ENCODE measurements at regions not wholly inside any gene's neighbourhood (a gene's known extent, or its start where the extent isn't known, plus 50 kb on each side); places are given as distances from the start of the nearest gene placed in this dataset.

- Histone ChIP-seq H3K36me3 (ENCODE audit: insufficient read depth, low read length) (no peaks in the 10 kb centered on the region), H3K9me3 (ENCODE audit: low read length) (no peaks in the 10 kb centered on the region), H3K27ac (ENCODE audit: low read depth, low read length) (no peak overlapping the region), H3K4me3 (ENCODE audit: low read length) (no peak overlapping the region), H3K27me3 (ENCODE audit: insufficient read depth, low read length, poor library complexity, severe bottlenecking) (no peaks in the 10 kb centered on the region), H3K4me1 (ENCODE audit: insufficient read depth, low read length) (no peaks in the 10 kb centered on the region)
- ChIA-PET POLR2A (no interaction called here), CTCF (no interaction called here)
- no peaks in the 10 kb centered on the region for H3K4me1 Mint-ChIP-seq
- H3K9me3 Mint-ChIP-seq = no peaks in the 10 kb centered on the region
- no peak overlapping the region for H3K27ac Mint-ChIP-seq
- H3K4me3 Mint-ChIP-seq = no peak overlapping the region
- H3K36me3 Mint-ChIP-seq = no peaks in the 10 kb centered on the region
- peaks cover 3 to 12% of the 10 kb centered on the region in 2 donors for H3K27me3 Mint-ChIP-seq
- no peak for DNase-seq
These were observed 90.8 kb upstream of the OGFRL1 start for GRCh38 chr6:71197780-71198179.

GRCh38 chr6:71198908-71199307 lies 89.7 kb upstream of the OGFRL1 start:
- Mint-ChIP-seq H3K4me1 (no peaks in the 10 kb centered on the region), H3K4me3 (no peak overlapping the region), H3K27me3 (peaks cover 3 to 23% of the 10 kb centered on the region in 2 donors), H3K9me3 (no peaks in the 10 kb centered on the region), H3K27ac (peak overlapping the region in 1 of 8 donors; percentile 7), H3K36me3 (no peaks in the 10 kb centered on the region)
- ChIA-PET POLR2A (no interaction called here), CTCF (no interaction called here)
- Histone ChIP-seq H3K4me1 (ENCODE audit: insufficient read depth, low read length) (no peaks in the 10 kb centered on the region), H3K27ac (ENCODE audit: low read depth, low read length) (no peak overlapping the region), H3K4me3 (ENCODE audit: low read length) (no peak overlapping the region), H3K27me3 (ENCODE audit: insufficient read depth, low read length, poor library complexity, severe bottlenecking) (no peaks in the 10 kb centered on the region), H3K36me3 (ENCODE audit: insufficient read depth, low read length) (no peaks in the 10 kb centered on the region), H3K9me3 (ENCODE audit: low read length) (no peaks in the 10 kb centered on the region)
- DNase-seq = no peak

- peaks cover 4 to 30% of the 10 kb centered on the region in 2 donors for H3K27me3 Mint-ChIP-seq
- Histone ChIP-seq H3K27ac (ENCODE audit: low read depth, low read length) (no peak overlapping the region), H3K36me3 (ENCODE audit: insufficient read depth, low read length) (no peaks in the 10 kb centered on the region), H3K4me3 (ENCODE audit: low read length) (no peak overlapping the region), H3K4me1 (ENCODE audit: insufficient read depth, low read length) (no peaks in the 10 kb centered on the region), H3K27me3 (ENCODE audit: insufficient read depth, low read length, poor library complexity, severe bottlenecking) (no peaks in the 10 kb centered on the region), H3K9me3 (ENCODE audit: low read length) (no peaks in the 10 kb centered on the region)
- no peaks in the 10 kb centered on the region for H3K9me3 Mint-ChIP-seq
- H3K36me3 Mint-ChIP-seq = no peaks in the 10 kb centered on the region
- ChIA-PET POLR2A (no interaction called here), CTCF (no interaction called here)
- no peak overlapping the region for H3K27ac Mint-ChIP-seq
- H3K4me3 Mint-ChIP-seq = no peak overlapping the region
- H3K4me1 Mint-ChIP-seq = no peaks in the 10 kb centered on the region
- DNase-seq = no peak
These were observed 88.9 kb upstream of the OGFRL1 start for GRCh38 chr6:71199736-71200135.

- H3K4me3 Mint-ChIP-seq = no peak overlapping the region
- Histone ChIP-seq H3K27ac (ENCODE audit: low read depth, low read length) (no peak overlapping the region), H3K27me3 (ENCODE audit: insufficient read depth, low read length, poor library complexity, severe bottlenecking) (no peaks in the 10 kb centered on the region), H3K4me1 (ENCODE audit: insufficient read depth, low read length) (no peaks in the 10 kb centered on the region), H3K36me3 (ENCODE audit: insufficient read depth, low read length) (no peaks in the 10 kb centered on the region), H3K4me3 (ENCODE audit: low read length) (no peak overlapping the region), H3K9me3 (ENCODE audit: low read length) (no peaks in the 10 kb centered on the region)
- POLR2A ChIA-PET = no interaction called here
- CTCF ChIA-PET = no interaction called here
- H3K4me1 Mint-ChIP-seq = no peaks in the 10 kb centered on the region
- no peaks in the 10 kb centered on the region for H3K9me3 Mint-ChIP-seq
- DNase-seq = no peak
- H3K27me3 Mint-ChIP-seq = peaks cover 4 to 27% of the 10 kb centered on the region in 2 donors
- H3K27ac Mint-ChIP-seq = no peak overlapping the region
- no peaks in the 10 kb centered on the region for H3K36me3 Mint-ChIP-seq
These were observed 85.4 kb upstream of the OGFRL1 start for GRCh38 chr6:71203206-71203605.

GRCh38 chr6:71204741-71205140 lies 83.9 kb upstream of the OGFRL1 start:
- Mint-ChIP-seq H3K4me1 (no peaks in the 10 kb centered on the region), H3K36me3 (no peaks in the 10 kb centered on the region), H3K27ac (no peak overlapping the region), H3K9me3 (no peaks in the 10 kb centered on the region), H3K4me3 (no peak overlapping the region), H3K27me3 (peaks cover 3 to 24% of the 10 kb centered on the region in 2 donors)
- no peaks in the 10 kb centered on the region for H3K36me3 ChIP-seq (ENCODE audit: insufficient read depth, low read length)
- H3K9me3 ChIP-seq (ENCODE audit: low read length) = no peaks in the 10 kb centered on the region
- ChIA-PET POLR2A (no interaction called here), CTCF (no interaction called here)
- H3K4me1 ChIP-seq (ENCODE audit: insufficient read depth, low read length) = no peaks in the 10 kb centered on the region
- DNase-seq = no peak
- H3K27me3 ChIP-seq (ENCODE audit: insufficient read depth, low read length, poor library complexity, severe bottlenecking) = no peaks in the 10 kb centered on the region
- no peak overlapping the region for H3K27ac ChIP-seq (ENCODE audit: low read depth, low read length)
- H3K4me3 ChIP-seq (ENCODE audit: low read length) = no peak overlapping the region

GRCh38 chr6:71205336-71205956 lies 83.2 kb upstream of the OGFRL1 start:
- Mint-ChIP-seq H3K4me3 (no peak overlapping the region), H3K27ac (no peak overlapping the region), H3K9me3 (no peaks in the 10 kb centered on the region), H3K36me3 (no peaks in the 10 kb centered on the region), H3K4me1 (no peaks in the 10 kb centered on the region), H3K27me3 (peaks cover 3 to 24% of the 10 kb centered on the region in 2 donors)
- Histone ChIP-seq H3K27ac (ENCODE audit: low read depth, low read length) (no peak overlapping the region), H3K4me3 (ENCODE audit: low read length) (no peak overlapping the region), H3K36me3 (ENCODE audit: insufficient read depth, low read length) (no peaks in the 10 kb centered on the region), H3K9me3 (ENCODE audit: low read length) (no peaks in the 10 kb centered on the region), H3K4me1 (ENCODE audit: insufficient read depth, low read length) (no peaks in the 10 kb centered on the region), H3K27me3 (ENCODE audit: insufficient read depth, low read length, poor library complexity, severe bottlenecking) (no peaks in the 10 kb centered on the region)
- no peak for DNase-seq
- ChIA-PET CTCF (no interaction called here), POLR2A (no interaction called here)

- Mint-ChIP-seq H3K27ac (no peak overlapping the region), H3K27me3 (peaks cover 7 to 27% of the 10 kb centered on the region in 2 donors), H3K9me3 (no peaks in the 10 kb centered on the region), H3K36me3 (no peaks in the 10 kb centered on the region), H3K4me1 (no peaks in the 10 kb centered on the region), H3K4me3 (no peak overlapping the region)
- ChIA-PET POLR2A (no interaction called here), CTCF (no interaction called here)
- Histone ChIP-seq H3K4me1 (ENCODE audit: insufficient read depth, low read length) (no peaks in the 10 kb centered on the region), H3K9me3 (ENCODE audit: low read length) (no peaks in the 10 kb centered on the region), H3K4me3 (ENCODE audit: low read length) (no peak overlapping the region), H3K27ac (ENCODE audit: low read depth, low read length) (no peak overlapping the region), H3K36me3 (ENCODE audit: insufficient read depth, low read length) (no peaks in the 10 kb centered on the region), H3K27me3 (ENCODE audit: insufficient read depth, low read length, poor library complexity, severe bottlenecking) (no peaks in the 10 kb centered on the region)
- no peak for DNase-seq
These were observed 82.5 kb upstream of the OGFRL1 start for GRCh38 chr6:71206089-71206488.

GRCh38 chr6:71209206-71209605 lies 79.4 kb upstream of the OGFRL1 start:
- no peak overlapping the region for H3K27ac Mint-ChIP-seq
- ChIA-PET CTCF (no interaction called here), POLR2A (no interaction called here)
- Histone ChIP-seq H3K27ac (ENCODE audit: low read depth, low read length) (no peak overlapping the region), H3K36me3 (ENCODE audit: insufficient read depth, low read length) (no peaks in the 10 kb centered on the region), H3K4me1 (ENCODE audit: insufficient read depth, low read length) (no peaks in the 10 kb centered on the region), H3K27me3 (ENCODE audit: insufficient read depth, low read length, poor library complexity, severe bottlenecking) (no peaks in the 10 kb centered on the region), H3K4me3 (ENCODE audit: low read length) (no peak overlapping the region), H3K9me3 (ENCODE audit: low read length) (no peaks in the 10 kb centered on the region)
- peaks cover 8 to 18% of the 10 kb centered on the region in 2 donors for H3K27me3 Mint-ChIP-seq
- H3K4me3 Mint-ChIP-seq = no peak overlapping the region
- no peaks in the 10 kb centered on the region for H3K36me3 Mint-ChIP-seq
- H3K9me3 Mint-ChIP-seq = no peaks in the 10 kb centered on the region
- H3K4me1 Mint-ChIP-seq = no peaks in the 10 kb centered on the region
- no peak for DNase-seq

GRCh38 chr6:71209626-71210025 lies 79.0 kb upstream of the OGFRL1 start:
- Histone ChIP-seq H3K4me3 (ENCODE audit: low read length) (no peak overlapping the region), H3K27ac (ENCODE audit: low read depth, low read length) (no peak overlapping the region), H3K27me3 (ENCODE audit: insufficient read depth, low read length, poor library complexity, severe bottlenecking) (no peaks in the 10 kb centered on the region), H3K36me3 (ENCODE audit: insufficient read depth, low read length) (no peaks in the 10 kb centered on the region), H3K4me1 (ENCODE audit: insufficient read depth, low read length) (no peaks in the 10 kb centered on the region), H3K9me3 (ENCODE audit: low read length) (no peaks in the 10 kb centered on the region)
- ChIA-PET POLR2A (no interaction called here), CTCF (no interaction called here)
- DNase-seq = no peak
- H3K27me3 Mint-ChIP-seq = peaks cover 7 to 15% of the 10 kb centered on the region in 2 donors
- no peaks in the 10 kb centered on the region for H3K36me3 Mint-ChIP-seq
- no peak overlapping the region for H3K27ac Mint-ChIP-seq
- no peaks in the 10 kb centered on the region for H3K9me3 Mint-ChIP-seq
- no peaks in the 10 kb centered on the region for H3K4me1 Mint-ChIP-seq
- no peak overlapping the region for H3K4me3 Mint-ChIP-seq
